Right lobe of liver (tissue), 4 donors: ENCODE measurements at regions not wholly inside any gene's neighbourhood (a gene's known extent, or its start where the extent isn't known, plus 50 kb on each side); places are given as distances from the start of the nearest gene placed in this dataset.

Experiments
- POLR2A ChIP-seq: fragments of 450-650 bp; IDR thresholded peaks from one replicate; pipeline ENCODE4 v1.6.1; 2017; ENCODE audit warnings: antibody characterized with exemption, mild to moderate bottlenecking
- TF ChIP-seq, protein P1 (sequence below), 4 donors: fragments of 200-600 bp in 3 of 4; fragments of 450-650 bp in 1 of 4; IDR thresholded peaks; one replicate each; pipeline versions ENCODE4 v1.5.1 to v1.8.0; 2016 to 2022; ENCODE audit warnings: antibody characterized with exemption in 4 of 4, mild to moderate bottlenecking in 2 of 4
- donor health status: DM: no; HTN: no; CAD: no.
- donor health status: DM: no; HTN: no; CAD: no.
- donor health status: DM: no; HTN: yes; CAD: no.

DNA sequence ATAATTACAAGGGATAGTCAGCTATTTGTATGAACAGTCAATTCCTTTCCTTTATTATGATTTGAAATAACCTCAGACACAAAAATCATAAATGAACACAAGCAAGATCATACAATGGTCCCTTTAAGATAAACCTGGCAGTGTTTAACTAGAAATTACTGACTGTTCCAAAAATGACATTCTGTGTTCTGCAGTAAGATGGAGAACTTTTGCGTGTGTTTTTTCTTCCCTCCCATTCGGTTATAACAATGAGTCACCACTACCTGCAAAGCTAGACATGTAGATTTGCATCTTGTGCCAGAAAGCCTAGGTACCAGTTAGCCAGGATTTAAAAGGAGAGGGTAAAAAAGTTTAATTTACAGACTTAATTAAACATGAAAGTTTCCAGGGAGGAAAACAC is 248.2 kb upstream of the ADAMTS9 start:
- TF ChIP-seq, protein P1, sequence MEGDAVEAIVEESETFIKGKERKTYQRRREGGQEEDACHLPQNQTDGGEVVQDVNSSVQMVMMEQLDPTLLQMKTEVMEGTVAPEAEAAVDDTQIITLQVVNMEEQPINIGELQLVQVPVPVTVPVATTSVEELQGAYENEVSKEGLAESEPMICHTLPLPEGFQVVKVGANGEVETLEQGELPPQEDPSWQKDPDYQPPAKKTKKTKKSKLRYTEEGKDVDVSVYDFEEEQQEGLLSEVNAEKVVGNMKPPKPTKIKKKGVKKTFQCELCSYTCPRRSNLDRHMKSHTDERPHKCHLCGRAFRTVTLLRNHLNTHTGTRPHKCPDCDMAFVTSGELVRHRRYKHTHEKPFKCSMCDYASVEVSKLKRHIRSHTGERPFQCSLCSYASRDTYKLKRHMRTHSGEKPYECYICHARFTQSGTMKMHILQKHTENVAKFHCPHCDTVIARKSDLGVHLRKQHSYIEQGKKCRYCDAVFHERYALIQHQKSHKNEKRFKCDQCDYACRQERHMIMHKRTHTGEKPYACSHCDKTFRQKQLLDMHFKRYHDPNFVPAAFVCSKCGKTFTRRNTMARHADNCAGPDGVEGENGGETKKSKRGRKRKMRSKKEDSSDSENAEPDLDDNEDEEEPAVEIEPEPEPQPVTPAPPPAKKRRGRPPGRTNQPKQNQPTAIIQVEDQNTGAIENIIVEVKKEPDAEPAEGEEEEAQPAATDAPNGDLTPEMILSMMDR (IDR thresholded peaks at IDR 0.05): no peak
- no peak for TF ChIP-seq POLR2A
